NAMALWA (cell line): ENCODE measurements at regions not wholly inside any gene's neighbourhood (a gene's known extent, or its start where the extent isn't known, plus 50 kb on each side); places are given as distances from the start of the nearest gene placed in this dataset.
A peak's percentile ranks its signal among the peaks of the same experiment; 100 is the strongest.

Experiments used
- DNase-seq: peaks from one replicate; pipeline ENCODE4 v3.0.0-alpha.2; 2015; ENCODE audit warnings: low spot score

- no peak for DNase-seq
Observed at GRCh38 chr18:78624646-78625279, 354.9 kb upstream of the SALL3 start.

- DNase-seq = peak; percentile 80
Observed at GRCh38 chr18:78625847-78626246, 353.8 kb upstream of the SALL3 start.

DNA sequence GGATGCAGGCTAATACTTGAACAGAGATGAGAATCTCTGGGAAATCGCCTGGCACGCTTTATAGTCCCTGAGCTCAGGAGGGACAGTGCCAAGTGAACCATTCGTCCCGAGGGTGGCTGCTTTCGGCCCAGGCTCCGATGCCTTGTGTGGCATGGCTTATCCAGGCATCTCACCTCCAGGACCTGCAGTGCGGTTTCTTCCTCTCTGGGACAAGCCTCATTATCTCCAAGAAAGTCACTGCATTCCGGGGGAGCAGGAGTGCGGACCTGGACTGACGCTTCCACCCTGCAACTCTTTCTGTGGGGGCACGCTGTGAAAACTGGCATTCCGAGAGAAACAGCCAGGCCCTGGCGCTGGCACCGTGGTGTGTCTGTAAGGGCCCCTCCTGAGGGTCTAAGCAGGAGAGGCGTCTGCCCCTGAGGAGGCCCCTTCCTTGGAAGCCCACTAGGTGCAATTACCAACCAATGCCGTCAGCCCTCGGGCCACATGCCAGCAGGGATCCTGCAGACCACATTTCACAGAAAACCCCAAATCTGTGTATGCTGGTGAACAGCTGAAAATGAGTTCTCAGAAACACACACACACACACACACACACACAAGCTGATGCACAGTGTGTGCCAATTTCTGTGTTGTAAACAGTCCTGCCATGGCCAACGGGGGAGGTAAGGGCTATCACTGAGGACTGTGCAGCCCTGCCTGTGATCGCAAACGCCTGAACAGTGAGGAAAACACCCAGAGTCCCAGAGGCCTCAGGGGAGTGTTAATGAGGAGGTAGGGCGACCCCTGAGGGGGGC lies 351.9 kb upstream of the SALL3 start:
- DNase-seq = no peak

DNA sequence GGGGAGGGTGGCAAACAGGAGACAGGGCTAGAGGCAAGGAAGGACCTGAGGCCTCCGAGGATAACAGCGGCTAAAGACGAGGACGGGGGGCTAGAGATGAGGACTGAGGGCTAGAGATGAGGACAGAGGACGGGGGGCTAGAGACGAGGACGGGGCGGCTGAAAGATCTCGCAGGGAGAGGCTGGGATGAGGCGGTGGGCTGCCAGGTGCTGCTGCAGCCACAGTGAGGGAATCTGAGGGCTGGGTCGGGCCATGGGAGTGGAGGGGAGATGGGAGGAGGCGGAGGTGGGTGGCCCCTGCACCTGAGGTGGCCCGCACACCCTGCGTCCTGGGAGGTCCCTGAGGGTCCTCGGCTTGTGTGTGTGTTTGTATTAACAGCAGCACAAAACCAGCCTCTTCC lies 350.2 kb upstream of the SALL3 start:
- DNase-seq = no peak

GRCh38 chr18:78630356-78630755 lies 349.3 kb upstream of the SALL3 start:
- no peak for DNase-seq

- peak; percentile 57 for DNase-seq
Observed at GRCh38 chr18:78630981-78631510, 348.6 kb upstream of the SALL3 start.

- peak; percentile 19 for DNase-seq
Observed at GRCh38 chr18:78632111-78632541, 347.5 kb upstream of the SALL3 start.

- DNase-seq = no peak
Observed at GRCh38 chr18:78634061-78634696, 345.4 kb upstream of the SALL3 start.

GRCh38 chr18:78635093-78635800 lies 344.4 kb upstream of the SALL3 start:
- DNase-seq = no peak

- DNase-seq = no peak
Observed at GRCh38 chr18:78636260-78636659, 343.4 kb upstream of the SALL3 start.

GRCh38 chr18:78637442-78638402 lies 341.9 kb upstream of the SALL3 start:
- no peak for DNase-seq

DNA sequence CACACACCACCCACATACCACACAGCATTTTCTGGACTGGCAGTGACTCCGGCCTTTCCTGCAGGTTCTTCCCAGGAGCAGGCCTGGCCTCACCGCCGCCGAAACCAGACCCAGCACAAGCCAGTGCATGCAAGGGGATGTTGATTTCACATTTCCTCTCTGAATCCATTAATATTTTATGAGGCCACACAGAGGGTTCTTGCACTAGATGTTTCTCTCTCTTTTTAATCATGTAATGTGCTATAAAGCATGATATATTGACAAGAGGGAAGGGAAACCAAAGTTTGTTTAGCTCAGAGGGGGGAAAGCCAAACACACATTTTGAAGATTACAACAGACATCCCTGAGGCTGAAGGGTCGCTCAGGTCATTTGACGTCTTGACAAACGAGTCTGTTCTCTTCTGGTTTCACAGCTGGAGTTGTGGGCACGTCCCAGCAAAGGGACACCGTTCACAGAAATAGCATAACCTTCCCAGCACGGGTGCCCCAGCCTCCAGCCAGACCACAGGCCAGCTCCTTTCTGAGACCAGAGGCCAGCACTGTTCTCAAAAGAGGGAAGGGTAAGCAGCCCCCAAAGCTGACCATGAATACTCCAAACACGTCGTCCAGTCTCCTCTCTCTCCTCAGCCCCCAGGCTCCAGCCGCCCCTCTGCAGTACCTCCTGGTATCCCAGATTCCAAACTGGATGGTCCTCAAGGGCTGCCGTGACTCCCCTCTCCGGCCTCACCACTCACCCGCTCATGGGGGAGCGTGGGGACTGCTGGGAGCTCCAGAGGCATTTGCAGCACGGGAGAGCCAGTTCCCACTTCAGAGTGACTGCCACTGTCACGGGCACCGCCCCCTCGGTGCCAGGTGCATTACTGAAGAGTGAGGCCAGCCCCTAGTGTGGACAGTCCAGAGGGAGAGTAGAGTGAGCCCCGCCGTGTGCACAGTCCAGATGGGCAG lies 340.3 kb upstream of the SALL3 start:
- no peak for DNase-seq

DNA sequence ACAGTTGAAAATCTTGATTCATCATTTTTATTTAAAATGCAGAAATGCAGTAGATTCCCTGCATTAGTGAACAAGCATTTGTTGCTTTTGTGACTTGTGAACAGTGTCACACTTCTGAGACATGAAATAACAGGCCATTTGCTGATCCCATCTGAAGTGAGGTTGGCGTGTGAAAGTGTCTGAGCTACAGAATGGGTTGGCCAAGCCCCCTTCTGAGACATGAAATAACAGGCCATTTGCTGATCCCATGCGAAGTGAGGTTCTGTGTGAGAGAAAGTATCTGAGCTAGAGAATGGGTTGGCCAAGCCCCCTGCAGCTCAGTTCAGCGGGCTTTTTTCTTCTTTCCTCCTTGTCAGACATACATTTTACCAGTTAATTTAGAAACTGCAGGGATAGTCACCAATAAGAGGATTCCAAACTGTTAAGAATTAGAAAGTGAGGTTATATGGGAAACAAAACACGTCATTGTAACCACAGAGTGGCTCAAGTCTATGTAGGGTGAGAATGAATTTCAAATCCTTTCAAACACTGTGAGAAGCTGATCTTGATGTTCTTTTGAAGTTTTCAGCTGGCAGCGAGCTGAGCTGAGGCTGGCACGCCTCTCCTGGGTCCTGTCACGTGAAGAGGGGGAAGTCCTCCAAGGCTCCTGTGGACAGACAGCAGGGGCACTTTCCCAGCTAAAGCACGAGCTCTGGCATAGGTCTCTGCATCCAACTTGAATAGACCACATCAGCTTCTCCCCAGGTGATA lies 339.2 kb upstream of the SALL3 start:
- DNase-seq = no peak

DNA sequence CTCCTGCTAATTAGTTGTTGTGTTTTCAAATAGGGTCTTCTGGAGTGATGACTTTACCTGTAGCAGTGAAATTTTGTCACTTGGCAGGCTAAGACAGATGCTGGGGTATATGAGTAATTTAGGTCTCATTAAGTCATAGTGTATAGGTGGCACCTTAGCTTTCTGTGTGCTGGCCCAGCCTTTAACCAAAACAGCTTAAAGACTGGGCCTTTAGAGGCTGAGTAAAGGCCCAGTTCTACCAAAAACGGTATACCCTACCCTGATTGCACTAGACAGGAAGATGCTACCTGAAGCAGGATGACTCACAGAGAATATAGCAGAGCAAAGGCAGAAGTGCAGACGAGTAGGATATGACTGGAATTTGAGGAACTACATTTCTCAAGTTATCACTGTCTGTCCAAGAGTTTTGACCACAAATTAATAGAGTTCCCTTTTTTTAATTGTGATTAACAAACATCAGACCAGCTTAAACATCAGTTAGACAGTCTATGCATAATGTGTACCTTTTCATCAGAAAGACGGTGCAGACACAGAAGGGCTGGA lies 337.9 kb upstream of the SALL3 start:
- no peak for DNase-seq

GRCh38 chr18:78642296-78642951 lies 337.2 kb upstream of the SALL3 start:
- DNase-seq = no peak

DNA sequence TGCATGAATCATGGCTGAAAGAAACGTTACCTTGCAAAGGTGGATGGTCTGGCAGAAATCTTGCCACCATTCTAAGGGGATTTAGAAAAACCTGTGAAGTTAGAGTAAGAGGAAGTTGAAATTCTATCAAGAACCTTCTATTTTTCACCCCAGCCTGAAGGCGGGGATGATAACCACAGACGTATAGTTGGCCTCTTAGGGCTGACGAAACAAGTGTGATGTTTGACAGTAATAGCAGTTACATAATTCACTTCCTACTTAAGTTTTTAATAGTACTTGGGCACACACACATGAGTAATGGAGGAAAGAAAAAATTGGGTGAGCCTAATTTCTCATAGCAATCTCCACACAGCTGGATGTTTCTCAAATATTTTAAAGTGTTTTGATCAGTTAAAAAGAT lies 336.6 kb upstream of the SALL3 start:
- peak; percentile 87 for DNase-seq

DNA sequence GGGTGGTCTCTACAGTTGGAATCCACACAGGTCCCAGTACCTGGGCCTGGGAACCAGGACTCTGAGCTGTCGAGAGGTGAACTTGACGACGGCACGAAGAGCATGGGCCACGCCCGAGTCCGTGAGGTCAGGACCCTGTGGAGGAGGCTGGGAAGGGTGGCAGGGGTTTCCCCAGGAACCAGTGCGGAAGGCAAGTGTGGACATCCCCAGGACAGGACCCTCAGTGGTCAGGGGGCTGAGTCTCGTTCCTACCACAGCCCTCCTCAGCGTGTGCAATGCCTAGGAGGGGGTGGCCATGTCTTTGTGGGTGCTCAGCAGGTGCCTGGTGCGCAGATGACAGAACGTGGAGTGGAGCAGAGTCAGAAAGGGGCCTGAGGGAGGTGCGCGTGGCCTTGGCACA lies 335.6 kb upstream of the SALL3 start:
- no peak for DNase-seq

GRCh38 chr18:78645216-78645615 lies 334.4 kb upstream of the SALL3 start:
- DNase-seq = no peak
